ENCODE measurements at regions not wholly inside any gene's neighbourhood (a gene's known extent, or its start where the extent isn't known, plus 50 kb on each side); places are given as distances from the start of the nearest gene placed in this dataset.

GRCh38 chr10:91700788-91701444, 68.0 kb upstream of the PPP1R3C start:
- TF ChIP-seq EZH2 (IDR thresholded peaks at IDR 0.05; ENCODE audit: insufficient read depth, low read length) (no peak), CTCF (IDR thresholded peaks at IDR 0.05; ENCODE audit: insufficient read depth, low read depth, low read length) (no peak)
- FAIRE-seq (no peak), DNase-seq (ENCODE audit: low read depth) (peak; percentile 74)
- H3K27me3 Mint-ChIP-seq (ENCODE audit: low read depth, unreplicated experiment): peaks cover 14% of the 10 kb centered on the region
- Histone ChIP-seq H4K20me1 (ENCODE audit: insufficient read depth, low read length) (no peaks in the 10 kb centered on the region), H3K4me3 (ENCODE audit: insufficient read depth, low read depth, low read length) (no peak overlapping the region), H3K9ac (ENCODE audit: low read length) (no peak overlapping the region), H3K27me3 (ENCODE audit: insufficient read depth, low read length) (no peaks in the 10 kb centered on the region), H3K4me2 (ENCODE audit: low read length) (peak overlapping the region; percentile 47), H3K27ac (ENCODE audit: low read depth, low read length) (no peak overlapping the region), H3K4me1 (ENCODE audit: insufficient read depth, low read length) (peaks cover 9% of the 10 kb centered on the region), H3K36me3 (ENCODE audit: insufficient read depth, low read length) (no peaks in the 10 kb centered on the region), H3K9me3 (ENCODE audit: insufficient read depth, low read depth, low read length) (no peaks in the 10 kb centered on the region), H2AFZ (ENCODE audit: low read depth, low read length) (no peak overlapping the region), H3K79me2 (ENCODE audit: insufficient read depth, low read length) (no peaks in the 10 kb centered on the region)
- no peaks in the 10 kb centered on the region for H3K36me3 Mint-ChIP-seq (ENCODE audit: low read depth, unreplicated experiment)
- no peaks in the 10 kb centered on the region for H3K9me3 Mint-ChIP-seq (ENCODE audit: unreplicated experiment)
- peaks cover 4% of the 10 kb centered on the region for H3K4me1 Mint-ChIP-seq (ENCODE audit: low read depth, unreplicated experiment)
- H3K27ac Mint-ChIP-seq (ENCODE audit: unreplicated experiment): no peak overlapping the region
- no peak overlapping the region for H3K4me3 Mint-ChIP-seq (ENCODE audit: unreplicated experiment)

GRCh38 chr10:91700273-91700672, 67.4 kb upstream of the PPP1R3C start:
- no peaks in the 10 kb centered on the region for H3K36me3 Mint-ChIP-seq (ENCODE audit: low read depth, unreplicated experiment)
- no peaks in the 10 kb centered on the region for H3K9me3 ChIP-seq (ENCODE audit: insufficient read depth, low read depth, low read length)
- TF ChIP-seq EZH2 (IDR thresholded peaks at IDR 0.05; ENCODE audit: insufficient read depth, low read length) (no peak), CTCF (IDR thresholded peaks at IDR 0.05; ENCODE audit: insufficient read depth, low read depth, low read length) (no peak)

GRCh38 chr10:91698258-91698657, 65.4 kb upstream of the PPP1R3C start:
- Histone ChIP-seq H3K4me1 (ENCODE audit: insufficient read depth, low read length) (peaks cover 9% of the 10 kb centered on the region), H3K9ac (ENCODE audit: low read length) (no peak overlapping the region), H4K20me1 (ENCODE audit: insufficient read depth, low read length) (no peaks in the 10 kb centered on the region), H2AFZ (ENCODE audit: low read depth, low read length) (no peak overlapping the region), H3K27me3 (ENCODE audit: insufficient read depth, low read length) (no peaks in the 10 kb centered on the region), H3K4me3 (ENCODE audit: insufficient read depth, low read depth, low read length) (no peak overlapping the region), H3K36me3 (ENCODE audit: insufficient read depth, low read length) (no peaks in the 10 kb centered on the region), H3K79me2 (ENCODE audit: insufficient read depth, low read length) (no peaks in the 10 kb centered on the region), H3K4me2 (ENCODE audit: low read length) (no peak overlapping the region), H3K9me3 (ENCODE audit: insufficient read depth, low read depth, low read length) (no peaks in the 10 kb centered on the region), H3K27ac (ENCODE audit: low read depth, low read length) (no peak overlapping the region)
- no peaks in the 10 kb centered on the region for H3K36me3 Mint-ChIP-seq (ENCODE audit: low read depth, unreplicated experiment)
- no peak for FAIRE-seq
- no peak overlapping the region for H3K27ac Mint-ChIP-seq (ENCODE audit: unreplicated experiment)
- TF ChIP-seq EZH2 (IDR thresholded peaks at IDR 0.05; ENCODE audit: insufficient read depth, low read length): no peak
- no peak for TF ChIP-seq CTCF (IDR thresholded peaks at IDR 0.05; ENCODE audit: insufficient read depth, low read depth, low read length)
- no peak for DNase-seq (ENCODE audit: low read depth)
- H3K27me3 Mint-ChIP-seq (ENCODE audit: low read depth, unreplicated experiment): peaks cover 12% of the 10 kb centered on the region
- H3K4me3 Mint-ChIP-seq (ENCODE audit: unreplicated experiment): no peak overlapping the region
- H3K9me3 Mint-ChIP-seq (ENCODE audit: unreplicated experiment): no peaks in the 10 kb centered on the region
- peaks cover 4% of the 10 kb centered on the region for H3K4me1 Mint-ChIP-seq (ENCODE audit: low read depth, unreplicated experiment)

More at GRCh38 chr10:91700273-91700672, 67.4 kb upstream of the PPP1R3C start:
- no peaks in the 10 kb centered on the region for H4K20me1 ChIP-seq (ENCODE audit: insufficient read depth, low read length)
- no peak overlapping the region for H3K27ac Mint-ChIP-seq (ENCODE audit: unreplicated experiment)
- FAIRE-seq (no peak), DNase-seq (ENCODE audit: low read depth) (no peak)
- no peaks in the 10 kb centered on the region for H3K36me3 ChIP-seq (ENCODE audit: insufficient read depth, low read length)
- no peak overlapping the region for H3K4me3 ChIP-seq (ENCODE audit: insufficient read depth, low read depth, low read length)
- H3K9ac ChIP-seq (ENCODE audit: low read length): no peak overlapping the region
- H3K4me1 Mint-ChIP-seq (ENCODE audit: low read depth, unreplicated experiment): peaks cover 4% of the 10 kb centered on the region
- peaks cover 12% of the 10 kb centered on the region for H3K27me3 Mint-ChIP-seq (ENCODE audit: low read depth, unreplicated experiment)
- H3K27me3 ChIP-seq (ENCODE audit: insufficient read depth, low read length): no peaks in the 10 kb centered on the region
- no peaks in the 10 kb centered on the region for H3K79me2 ChIP-seq (ENCODE audit: insufficient read depth, low read length)
- H3K4me3 Mint-ChIP-seq (ENCODE audit: unreplicated experiment): no peak overlapping the region
- H3K4me2 ChIP-seq (ENCODE audit: low read length): no peak overlapping the region
- no peak overlapping the region for H3K27ac ChIP-seq (ENCODE audit: low read depth, low read length)
- no peak overlapping the region for H2AFZ ChIP-seq (ENCODE audit: low read depth, low read length)
- no peaks in the 10 kb centered on the region for H3K9me3 Mint-ChIP-seq (ENCODE audit: unreplicated experiment)
- H3K4me1 ChIP-seq (ENCODE audit: insufficient read depth, low read length): peaks cover 9% of the 10 kb centered on the region

Measured in astrocyte (in vitro differentiated cells and primary cell).